CD4-positive, CD25-positive, alpha-beta regulatory T cell (primary cell): ENCODE measurements at regions not wholly inside any gene's neighbourhood (a gene's known extent, or its start where the extent isn't known, plus 50 kb on each side); places are given as distances from the start of the nearest gene placed in this dataset.

Experiments
- ATAC-seq, 2 donors: fragments of 150-1000 bp; cut with Tn5 transposase; one replicate each; pipeline ENCODE4 v1.10.0; 2021; ENCODE audit warnings: low read depth in 2 of 2, moderate number of reproducible peaks in 2 of 2, moderate library complexity in 1 of 2
- DNase-seq, 3 donors: peaks; one replicate each; pipeline versions ENCODE4 v3.0.0 to v3.0.0-alpha.2; 2012 to 2022; ENCODE audit warnings: mixed read lengths in 1 of 3
- H3K27ac ChIP-seq: one replicate; pipeline ENCODE4 v1.7.0; 2013; ENCODE audit warnings: mild to moderate bottlenecking, low read length; ENCODE audit not compliant: insufficient read depth, poor library complexity, severe bottlenecking
- H3K27me3 ChIP-seq: one replicate; pipeline ENCODE4 v1.7.0; 2013; ENCODE audit warnings: low read length; ENCODE audit not compliant: control insufficient read depth, insufficient read depth
- H3K36me3 ChIP-seq: one replicate; pipeline ENCODE4 v1.7.0; 2013; ENCODE audit warnings: mild to moderate bottlenecking, low read length, moderate library complexity; ENCODE audit not compliant: control insufficient read depth, insufficient read depth
- H3K4me1 ChIP-seq: 2 replicates; pipeline ENCODE4 v1.7.0; 2013; ENCODE audit warnings: mild to moderate bottlenecking, low read length; ENCODE audit not compliant: insufficient read depth, control insufficient read depth, poor library complexity, severe bottlenecking
- H3K4me3 ChIP-seq: one replicate; pipeline ENCODE4 v1.7.0; 2013; ENCODE audit warnings: low read depth, mild to moderate bottlenecking, low read length, moderate library complexity
- H3K9me3 ChIP-seq, 2 experiments: 1 replicate in 1 of 2; 2 replicates in 1 of 2; pipeline ENCODE4 v1.7.0; 2013; ENCODE audit warnings: low read length in 2 of 2, mild to moderate bottlenecking in 1 of 2, moderate library complexity in 1 of 2; ENCODE audit not compliant: control insufficient read depth in 2 of 2
- H3K27ac Mint-ChIP-seq, 3 donors: one replicate each; pipeline ENCODE4 v1.8.0; 2020 to 2022; ENCODE audit warnings: mild to moderate bottlenecking in 3 of 3, mixed read lengths in 3 of 3, moderate library complexity in 2 of 3
- H3K27me3 Mint-ChIP-seq: one replicate; pipeline ENCODE4 v1.8.0; 2022; ENCODE audit warnings: mild to moderate bottlenecking, mixed read lengths
- H3K36me3 Mint-ChIP-seq: one replicate; pipeline ENCODE4 v1.8.0; 2020; ENCODE audit warnings: mixed read lengths
- H3K4me1 Mint-ChIP-seq, 4 donors: one replicate each; pipeline ENCODE4 v1.8.0; 2020 to 2022; ENCODE audit warnings: mixed read lengths in 4 of 4, mild to moderate bottlenecking in 1 of 4
- H3K4me3 Mint-ChIP-seq, 4 donors: one replicate each; pipeline ENCODE4 v1.8.0; 2020 to 2022; ENCODE audit warnings: mild to moderate bottlenecking in 4 of 4, mixed read lengths in 4 of 4, moderate library complexity in 3 of 4
- H3K9me3 Mint-ChIP-seq, 7 donors: one replicate each; pipeline ENCODE4 v1.8.0; 2020 to 2022; ENCODE audit warnings: mixed read lengths in 7 of 7, mild to moderate bottlenecking in 3 of 7, moderate library complexity in 2 of 7

GRCh38 chr10:106255111-106255678 is 909.3 kb downstream of the SORCS1 start:
- Histone ChIP-seq H3K9me3 (no peaks in the 10 kb centered on the region), H3K27me3 (no peaks in the 10 kb centered on the region), H3K4me1 (no peaks in the 10 kb centered on the region), H3K36me3 (no peaks in the 10 kb centered on the region), H3K4me3 (no peak overlapping the region), H3K27ac (no peak overlapping the region)
- Mint-ChIP-seq H3K4me3 (no peak overlapping the region), H3K27ac (no peak overlapping the region), H3K36me3 (no peaks in the 10 kb centered on the region), H3K4me1 (no peaks in the 10 kb centered on the region), H3K9me3 (peaks cover 0 to 14% (median 9%) of the 10 kb centered on the region in 7 donors), H3K27me3 (no peaks in the 10 kb centered on the region)
- ATAC-seq (no peak), DNase-seq (no peak)

- Mint-ChIP-seq H3K9me3 (peaks cover 0 to 16% (median 7%) of the 10 kb centered on the region in 7 donors), H3K27me3 (no peaks in the 10 kb centered on the region), H3K36me3 (no peaks in the 10 kb centered on the region), H3K4me3 (no peak overlapping the region), H3K27ac (no peak overlapping the region), H3K4me1 (no peaks in the 10 kb centered on the region)
- ATAC-seq: no peak
- Histone ChIP-seq H3K4me1 (no peaks in the 10 kb centered on the region), H3K36me3 (no peaks in the 10 kb centered on the region), H3K27ac (no peak overlapping the region), H3K9me3 (no peaks in the 10 kb centered on the region), H3K4me3 (no peak overlapping the region), H3K27me3 (no peaks in the 10 kb centered on the region)
- no peak for DNase-seq
Measured at GRCh38 chr10:106254071-106254470, 910.4 kb downstream of the SORCS1 start.

GRCh38 chr10:106252541-106252940 is 912.0 kb downstream of the SORCS1 start:
- H3K36me3 ChIP-seq: no peaks in the 10 kb centered on the region
- no peak overlapping the region for H3K27ac Mint-ChIP-seq
- H3K27me3 Mint-ChIP-seq: no peaks in the 10 kb centered on the region
- H3K4me1 ChIP-seq: no peaks in the 10 kb centered on the region
- no peak overlapping the region for H3K4me3 Mint-ChIP-seq
- H3K4me3 ChIP-seq: no peak overlapping the region
- no peaks in the 10 kb centered on the region for H3K27me3 ChIP-seq
- no peaks in the 10 kb centered on the region for H3K9me3 ChIP-seq
- H3K27ac ChIP-seq: no peak overlapping the region
- ATAC-seq (no peak), DNase-seq (no peak)
- H3K4me1 Mint-ChIP-seq: no peaks in the 10 kb centered on the region
- no peaks in the 10 kb centered on the region for H3K36me3 Mint-ChIP-seq
- H3K9me3 Mint-ChIP-seq: peaks cover 0 to 21% (median 11%) of the 10 kb centered on the region in 7 donors

- Mint-ChIP-seq H3K4me3 (no peak overlapping the region), H3K36me3 (no peaks in the 10 kb centered on the region), H3K27ac (no peak overlapping the region), H3K4me1 (no peaks in the 10 kb centered on the region), H3K9me3 (peaks cover 2 to 25% (median 13%) of the 10 kb centered on the region in 7 donors), H3K27me3 (no peaks in the 10 kb centered on the region)
- no peak for DNase-seq
- no peak for ATAC-seq
- no peak overlapping the region for H3K27ac ChIP-seq
- no peak overlapping the region for H3K4me3 ChIP-seq
- no peaks in the 10 kb centered on the region for H3K36me3 ChIP-seq
- H3K27me3 ChIP-seq: no peaks in the 10 kb centered on the region
- no peaks in the 10 kb centered on the region for H3K9me3 ChIP-seq
- no peaks in the 10 kb centered on the region for H3K4me1 ChIP-seq
Measured at GRCh38 chr10:106251573-106251972, 912.9 kb downstream of the SORCS1 start.

GRCh38 chr10:106242301-106242700 is 922.2 kb downstream of the SORCS1 start:
- Histone ChIP-seq H3K4me3 (no peak overlapping the region), H3K36me3 (no peaks in the 10 kb centered on the region), H3K27me3 (no peaks in the 10 kb centered on the region), H3K4me1 (no peaks in the 10 kb centered on the region), H3K9me3 (no peaks in the 10 kb centered on the region), H3K27ac (no peak overlapping the region)
- H3K4me1 Mint-ChIP-seq: no peaks in the 10 kb centered on the region
- no peak for DNase-seq
- no peak overlapping the region for H3K27ac Mint-ChIP-seq
- H3K4me3 Mint-ChIP-seq: no peak overlapping the region
- no peaks in the 10 kb centered on the region for H3K36me3 Mint-ChIP-seq
- H3K9me3 Mint-ChIP-seq: peaks cover 0 to 12% (median 4%) of the 10 kb centered on the region in 7 donors
- ATAC-seq: no peak
- H3K27me3 Mint-ChIP-seq: no peaks in the 10 kb centered on the region

GRCh38 chr10:106226828-106227227 is 937.7 kb downstream of the SORCS1 start:
- Mint-ChIP-seq H3K4me1 (no peaks in the 10 kb centered on the region), H3K27ac (no peak overlapping the region), H3K4me3 (no peak overlapping the region), H3K9me3 (peaks cover 0 to 6% (median 4%) of the 10 kb centered on the region in 7 donors), H3K36me3 (no peaks in the 10 kb centered on the region), H3K27me3 (no peaks in the 10 kb centered on the region)
- H3K36me3 ChIP-seq: no peaks in the 10 kb centered on the region
- no peak overlapping the region for H3K4me3 ChIP-seq
- H3K9me3 ChIP-seq: no peaks in the 10 kb centered on the region
- no peak for ATAC-seq
- no peak for DNase-seq
- H3K4me1 ChIP-seq: no peaks in the 10 kb centered on the region
- H3K27me3 ChIP-seq: no peaks in the 10 kb centered on the region
- no peak overlapping the region for H3K27ac ChIP-seq

- H3K27me3 Mint-ChIP-seq: no peaks in the 10 kb centered on the region
- H3K4me3 ChIP-seq: no peak overlapping the region
Measured at GRCh38 chr10:106226142-106226541, 938.4 kb downstream of the SORCS1 start.

GRCh38 chr10:106224676-106225075 is 939.8 kb downstream of the SORCS1 start:
- peaks cover 0 to 8% (median 4%) of the 10 kb centered on the region in 7 donors for H3K9me3 Mint-ChIP-seq
- DNase-seq (no peak), ATAC-seq (no peak)
- Histone ChIP-seq H3K9me3 (no peaks in the 10 kb centered on the region), H3K27me3 (no peaks in the 10 kb centered on the region), H3K4me3 (no peak overlapping the region), H3K4me1 (no peaks in the 10 kb centered on the region), H3K27ac (no peak overlapping the region), H3K36me3 (no peaks in the 10 kb centered on the region)
- H3K4me3 Mint-ChIP-seq: no peak overlapping the region
- no peaks in the 10 kb centered on the region for H3K27me3 Mint-ChIP-seq
- no peaks in the 10 kb centered on the region for H3K36me3 Mint-ChIP-seq
- H3K27ac Mint-ChIP-seq: no peak overlapping the region
- no peaks in the 10 kb centered on the region for H3K4me1 Mint-ChIP-seq

More at GRCh38 chr10:106226142-106226541, 938.4 kb downstream of the SORCS1 start:
- Histone ChIP-seq H3K4me1 (no peaks in the 10 kb centered on the region), H3K9me3 (no peaks in the 10 kb centered on the region), H3K27me3 (no peaks in the 10 kb centered on the region), H3K27ac (no peak overlapping the region), H3K36me3 (no peaks in the 10 kb centered on the region)
- peaks cover under 1 to 6% (median 3%) of the 10 kb centered on the region in 7 donors for H3K9me3 Mint-ChIP-seq
- H3K36me3 Mint-ChIP-seq: no peaks in the 10 kb centered on the region
- H3K4me1 Mint-ChIP-seq: no peaks in the 10 kb centered on the region
- H3K27ac Mint-ChIP-seq: no peak overlapping the region
- ATAC-seq: no peak
- DNase-seq: no peak
- no peak overlapping the region for H3K4me3 Mint-ChIP-seq
